ENCODE measurements at regions not wholly inside any gene's neighbourhood (a gene's known extent, or its start where the extent isn't known, plus 50 kb on each side); places are given as distances from the start of the nearest gene placed in this dataset.

DNA sequence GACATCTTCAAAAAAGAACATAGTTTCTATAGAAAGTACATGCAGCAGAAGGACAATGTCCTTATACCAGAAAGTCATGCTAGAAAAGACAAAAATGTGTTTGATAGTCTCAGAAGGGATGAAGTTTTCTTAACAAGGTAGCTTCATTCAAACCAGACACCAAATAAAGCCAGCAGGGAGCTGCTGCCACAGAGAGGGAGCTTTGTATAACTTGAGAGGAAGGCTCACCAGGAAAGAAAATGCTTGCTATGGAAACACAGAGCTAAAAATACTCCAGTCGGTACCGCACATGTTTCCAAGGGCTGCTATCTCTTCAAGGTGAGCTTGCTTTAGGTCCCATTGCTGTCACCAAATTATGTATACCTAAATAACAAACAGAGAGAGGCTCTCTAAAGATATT is 1074.8 kb upstream of the ALCAM start:
- TF ChIP-seq, protein P1, sequence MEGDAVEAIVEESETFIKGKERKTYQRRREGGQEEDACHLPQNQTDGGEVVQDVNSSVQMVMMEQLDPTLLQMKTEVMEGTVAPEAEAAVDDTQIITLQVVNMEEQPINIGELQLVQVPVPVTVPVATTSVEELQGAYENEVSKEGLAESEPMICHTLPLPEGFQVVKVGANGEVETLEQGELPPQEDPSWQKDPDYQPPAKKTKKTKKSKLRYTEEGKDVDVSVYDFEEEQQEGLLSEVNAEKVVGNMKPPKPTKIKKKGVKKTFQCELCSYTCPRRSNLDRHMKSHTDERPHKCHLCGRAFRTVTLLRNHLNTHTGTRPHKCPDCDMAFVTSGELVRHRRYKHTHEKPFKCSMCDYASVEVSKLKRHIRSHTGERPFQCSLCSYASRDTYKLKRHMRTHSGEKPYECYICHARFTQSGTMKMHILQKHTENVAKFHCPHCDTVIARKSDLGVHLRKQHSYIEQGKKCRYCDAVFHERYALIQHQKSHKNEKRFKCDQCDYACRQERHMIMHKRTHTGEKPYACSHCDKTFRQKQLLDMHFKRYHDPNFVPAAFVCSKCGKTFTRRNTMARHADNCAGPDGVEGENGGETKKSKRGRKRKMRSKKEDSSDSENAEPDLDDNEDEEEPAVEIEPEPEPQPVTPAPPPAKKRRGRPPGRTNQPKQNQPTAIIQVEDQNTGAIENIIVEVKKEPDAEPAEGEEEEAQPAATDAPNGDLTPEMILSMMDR (IDR thresholded peaks at IDR 0.05), result no peak
- TF ChIP-seq POLR2A (IDR thresholded peaks at IDR 0.05), result no peak
